ENCODE measurements at regions not wholly inside any gene's neighbourhood (a gene's known extent, or its start where the extent isn't known, plus 50 kb on each side); places are given as distances from the start of the nearest gene placed in this dataset.
A peak's percentile ranks its signal among the peaks of the same experiment; 100 is the strongest.

GRCh38 chr6:15044146-15044882 is 201.6 kb upstream of the JARID2 start (continued):
- TF ChIP-seq MED1 (CRISPR knock-in tag; IDR thresholded peaks at IDR 0.05) (0 out of 2 replicates have a peak, but pooled peaks have one; percentile 37), NR0B2 (CRISPR knock-in tag; IDR thresholded peaks at IDR 0.05) (no peak), ZNF121 (CRISPR knock-in tag; IDR thresholded peaks at IDR 0.05) (no peak), HNF4A (CRISPR knock-in tag; IDR thresholded peaks at IDR 0.05) (peak; percentile 89), NAIF1 (CRISPR knock-in tag; IDR thresholded peaks at IDR 0.05; ENCODE audit: borderline replicate concordance) (no peak), ZNF33B (CRISPR knock-in tag; IDR thresholded peaks at IDR 0.05) (no peak), ZNF629 (CRISPR knock-in tag; conservative IDR thresholded peaks at IDR 0.05) (peak; percentile 64), TRIM22 (IDR thresholded peaks at IDR 0.05) (no peak), ZNF614 (CRISPR knock-in tag; IDR thresholded peaks at IDR 0.05; ENCODE audit: borderline replicate concordance) (no peak), YY1 (IDR thresholded peaks at IDR 0.05; ENCODE audit: insufficient read depth, insufficient replicate concordance, low read depth, low read length) (no peak), ZNF335 (CRISPR knock-in tag; IDR thresholded peaks at IDR 0.05) (no peak), HIVEP1 (CRISPR knock-in tag; IDR thresholded peaks at IDR 0.05) (no peak), ZNF510 (CRISPR knock-in tag; IDR thresholded peaks at IDR 0.05; ENCODE audit: low read depth) (0 out of 2 replicates have a peak, but pooled peaks have one; percentile 22), KMT2A (CRISPR knock-in tag; IDR thresholded peaks at IDR 0.05) (no peak), ZNF350 (CRISPR knock-in tag; IDR thresholded peaks at IDR 0.05; ENCODE audit: borderline replicate concordance, low read depth) (no peak), TCF12 (IDR thresholded peaks at IDR 0.05) (no peak), TCF12 (CRISPR knock-in tag; IDR thresholded peaks at IDR 0.05) (no peak), AGO1 (IDR thresholded peaks at IDR 0.05; ENCODE audit: low read depth, low read length, poor library complexity, severe bottlenecking) (no peak), RFX5 (IDR thresholded peaks at IDR 0.05; ENCODE audit: low read depth, low read length) (no peak), ZNF784 (CRISPR knock-in tag; IDR thresholded peaks at IDR 0.05; ENCODE audit: borderline replicate concordance) (no peak), NCOR1 (IDR thresholded peaks at IDR 0.05; ENCODE audit: borderline replicate concordance, low read length) (peak; percentile 35; the same call in 1 of the 2 replicates), ZNF383 (CRISPR knock-in tag; IDR thresholded peaks at IDR 0.05; ENCODE audit: borderline replicate concordance) (no peak), FOXP4 (CRISPR knock-in tag; IDR thresholded peaks at IDR 0.05) (no peak), ZNF225 (CRISPR knock-in tag; IDR thresholded peaks at IDR 0.05) (no peak), ZNF644 (CRISPR knock-in tag; IDR thresholded peaks at IDR 0.05; ENCODE audit: low read depth) (peak; percentile 28; the same call in 1 of the 2 replicates), KLF9 (CRISPR knock-in tag; IDR thresholded peaks at IDR 0.05; ENCODE audit: low read depth) (no peak)

All from HepG2 (cell line).